Fibroblast of villous mesenchyme (primary cell): ENCODE measurements at regions not wholly inside any gene's neighbourhood (a gene's known extent, or its start where the extent isn't known, plus 50 kb on each side); places are given as distances from the start of the nearest gene placed in this dataset.

Source experiments
- DNase-seq: peaks from one replicate; pipeline ENCODE4 v3.0.0-alpha.2; 2010; ENCODE audit warnings: low read depth
- H3K4me3 ChIP-seq: 2 replicates; pipeline ENCODE4 v1.5.1; 2011; ENCODE audit warnings: low read depth, mild to moderate bottlenecking, low read length
- CTCF ChIP-seq: IDR thresholded peaks from 2 replicates; pipeline ENCODE4 v1.5.1; 2012; ENCODE audit warnings: low read depth, mild to moderate bottlenecking, low read length; ENCODE audit not compliant: insufficient read depth

GRCh38 chr10:130387936-130388580 lies 251.9 kb downstream of the GLRX3 start:
- DNase-seq = no peak
- H3K4me3 ChIP-seq = no peak overlapping the region
- TF ChIP-seq CTCF = no peak

- no peak overlapping the region for H3K4me3 ChIP-seq
- no peak for TF ChIP-seq CTCF
- no peak for DNase-seq
Measured at GRCh38 chr10:130388746-130389145, 252.6 kb downstream of the GLRX3 start.

DNA sequence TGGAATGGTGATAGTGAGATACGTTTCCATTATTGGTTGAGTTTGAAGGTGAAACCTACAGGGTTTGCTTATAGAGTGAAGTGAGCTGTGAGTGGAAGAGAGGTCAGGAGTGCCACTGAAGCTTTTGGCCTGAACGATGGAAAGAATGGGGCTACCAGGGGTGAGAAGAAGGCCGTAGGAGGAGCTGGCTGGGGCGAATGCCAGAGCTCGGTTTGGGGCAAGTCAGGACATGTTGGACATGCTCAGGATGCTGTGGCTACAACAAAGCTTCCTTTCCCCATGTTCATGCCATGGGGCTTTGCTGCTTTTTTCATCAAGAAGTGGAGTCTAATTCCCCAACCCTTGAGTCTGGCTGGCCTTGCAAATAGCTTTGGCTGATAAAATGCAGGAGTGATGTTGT lies 253.7 kb downstream of the GLRX3 start:
- H3K4me3 ChIP-seq = no peak overlapping the region
- DNase-seq = no peak
- no peak for TF ChIP-seq CTCF

DNA sequence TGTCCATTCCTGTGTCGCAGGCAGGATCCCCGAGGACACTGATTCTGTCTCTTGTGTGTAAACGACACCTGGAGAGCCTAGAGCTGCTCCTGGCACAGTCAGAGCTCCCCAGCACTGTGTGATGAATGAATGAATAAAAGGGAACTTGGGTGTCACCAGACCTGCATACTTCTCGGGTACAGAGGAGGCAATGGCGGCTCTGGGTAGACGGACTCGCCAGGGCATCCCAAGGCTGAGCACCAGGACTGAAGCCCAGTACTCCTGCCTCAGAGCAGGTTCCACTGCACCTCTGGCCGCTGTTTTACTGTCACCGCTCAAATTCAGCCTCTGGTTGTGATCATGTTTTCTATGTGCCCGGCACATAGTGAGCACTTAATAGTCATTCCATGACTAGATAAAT lies 255.8 kb downstream of the GLRX3 start:
- H3K4me3 ChIP-seq = no peak overlapping the region
- DNase-seq = no peak
- TF ChIP-seq CTCF = no peak

- no peak overlapping the region for H3K4me3 ChIP-seq
- DNase-seq = no peak
- no peak for TF ChIP-seq CTCF
Measured at GRCh38 chr10:130393342-130393741, 257.2 kb downstream of the GLRX3 start.

GRCh38 chr10:130394832-130395231 lies 258.6 kb downstream of the GLRX3 start:
- DNase-seq = no peak
- no peak for TF ChIP-seq CTCF
- H3K4me3 ChIP-seq = no peak overlapping the region
